NCI-H2107 treated with DMSO at 0.1 percent for 48 hours (cell line): ENCODE measurements at regions not wholly inside any gene's neighbourhood (a gene's known extent, or its start where the extent isn't known, plus 50 kb on each side); places are given as distances from the start of the nearest gene placed in this dataset.

Experiments
- DNase-seq: peaks from one replicate; lab custom pipeline; 2025; ENCODE audit not compliant: unreplicated experiment; lab: John Stamatoyannopoulos, UW

- DNase-seq, result no peak
Measured at GRCh38 chr12:105783983-105784947, 354.5 kb downstream of the NUAK1 start.

GRCh38 chr12:105793421-105793820 lies 345.3 kb downstream of the NUAK1 start:
- no peak for DNase-seq

GRCh38 chr12:105798256-105798845 lies 340.4 kb downstream of the NUAK1 start:
- DNase-seq, result no peak

GRCh38 chr12:105799103-105799502 lies 339.7 kb downstream of the NUAK1 start:
- DNase-seq, result no peak

GRCh38 chr12:105801351-105801750 lies 337.4 kb downstream of the NUAK1 start:
- DNase-seq, result no peak

GRCh38 chr12:105803292-105803691 lies 335.5 kb downstream of the NUAK1 start:
- DNase-seq, result no peak

GRCh38 chr12:105804591-105805265 lies 334.0 kb downstream of the NUAK1 start:
- DNase-seq, result no peak

- DNase-seq, result no peak
Measured at GRCh38 chr12:105805730-105806399, 332.9 kb downstream of the NUAK1 start.

- DNase-seq, result no peak
Measured at GRCh38 chr12:105806400-105806770, 332.4 kb downstream of the NUAK1 start.

GRCh38 chr12:105812366-105812765 lies 326.4 kb downstream of the NUAK1 start:
- DNase-seq, result no peak

- no peak for DNase-seq
Measured at GRCh38 chr12:105813201-105813600, 325.6 kb downstream of the NUAK1 start.

GRCh38 chr12:105814283-105814682 lies 324.5 kb downstream of the NUAK1 start:
- peak; percentile 99 for DNase-seq

GRCh38 chr12:105819549-105819948 lies 319.2 kb downstream of the NUAK1 start:
- no peak for DNase-seq

- no peak for DNase-seq
Measured at GRCh38 chr12:105820429-105821125, 318.2 kb downstream of the NUAK1 start.

- no peak for DNase-seq
Measured at GRCh38 chr12:105822131-105823105, 316.3 kb downstream of the NUAK1 start.

- no peak for DNase-seq
Measured at GRCh38 chr12:105823810-105824209, 314.9 kb downstream of the NUAK1 start.

- DNase-seq, result no peak
Measured at GRCh38 chr12:105825141-105825540, 313.6 kb downstream of the NUAK1 start.

GRCh38 chr12:105831372-105831771 lies 307.4 kb downstream of the NUAK1 start:
- DNase-seq, result peak; percentile 80

GRCh38 chr12:105832021-105832420 lies 306.7 kb downstream of the NUAK1 start:
- DNase-seq, result no peak
